Activated naive CD8-positive, alpha-beta T cell treated with anti-CD3 and anti-CD28 coated beads for 36 hours (primary cell): ENCODE measurements at regions not wholly inside any gene's neighbourhood (a gene's known extent, or its start where the extent isn't known, plus 50 kb on each side); places are given as distances from the start of the nearest gene placed in this dataset.
"Not testable (repeated sequence)": the region's sequence is repeated elsewhere in the genome, so short reads cannot be mapped to it uniquely, and the experiment has no call there.

Source experiments
- DNase-seq: peaks from one replicate; pipeline ENCODE4 v3.0.0; 2021
- H3K27ac Mint-ChIP-seq: one replicate; pipeline ENCODE4 v1.8.0; 2022; ENCODE audit warnings: mild to moderate bottlenecking, moderate library complexity, mixed read lengths
- H3K27me3 Mint-ChIP-seq: one replicate; pipeline ENCODE4 v1.8.0; 2022; ENCODE audit warnings: mild to moderate bottlenecking, mixed read lengths
- H3K36me3 Mint-ChIP-seq: one replicate; pipeline ENCODE4 v1.8.0; 2021; ENCODE audit warnings: mild to moderate bottlenecking, mixed read lengths
- H3K4me1 Mint-ChIP-seq: one replicate; pipeline ENCODE4 v1.8.0; 2021; ENCODE audit warnings: mixed read lengths
- H3K4me3 Mint-ChIP-seq: one replicate; pipeline ENCODE4 v1.8.0; 2022; ENCODE audit warnings: mild to moderate bottlenecking, moderate library complexity, mixed read lengths
- H3K9me3 Mint-ChIP-seq: one replicate; pipeline ENCODE4 v1.8.0; 2022; ENCODE audit warnings: mixed read lengths

DNA sequence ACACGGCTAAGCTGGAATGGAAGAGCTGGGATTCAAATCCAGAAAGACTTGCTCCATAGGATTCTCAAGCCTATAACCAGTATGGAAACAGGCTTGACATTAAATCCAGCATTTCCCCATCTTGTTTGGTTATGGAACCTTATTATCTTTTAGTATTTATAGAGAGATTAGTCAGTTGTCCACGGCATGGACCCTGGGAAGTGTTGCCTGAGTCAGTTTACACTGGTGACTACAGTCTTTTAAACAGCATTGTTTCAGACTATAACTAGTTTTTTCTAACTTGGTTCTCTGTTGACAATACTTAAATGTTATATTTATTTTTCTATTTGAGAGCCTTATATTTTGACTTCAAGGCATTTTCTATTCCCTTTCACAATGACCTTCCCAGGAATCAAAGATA, 106.7 kb downstream of the SYT15B start:
- not testable (repeated sequence) for H3K27me3 Mint-ChIP-seq, H3K4me1 Mint-ChIP-seq, H3K9me3 Mint-ChIP-seq, H3K4me3 Mint-ChIP-seq, DNase-seq, H3K27ac Mint-ChIP-seq, H3K36me3 Mint-ChIP-seq

DNA sequence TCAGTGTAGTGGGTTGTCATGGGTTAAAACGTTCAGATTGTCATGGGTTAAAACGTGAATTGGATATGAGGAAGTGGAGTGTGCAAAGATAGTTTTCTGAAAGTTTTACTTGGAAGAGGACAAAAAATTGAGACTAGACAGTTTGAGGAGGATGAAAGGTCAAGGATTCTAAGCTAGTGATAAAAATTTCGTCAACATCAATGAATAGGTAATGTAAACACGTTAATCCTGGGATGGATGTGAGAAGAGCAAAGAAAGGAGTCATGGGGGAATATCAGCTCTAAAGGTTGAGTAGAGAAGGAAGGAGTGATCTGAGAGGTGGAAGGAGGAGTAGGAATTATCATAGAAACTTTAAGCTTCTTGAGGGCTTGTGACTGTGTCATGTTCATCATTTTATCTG, 109.2 kb downstream of the SYT15B start:
- not testable (repeated sequence) for H3K27me3 Mint-ChIP-seq, DNase-seq, H3K36me3 Mint-ChIP-seq, H3K27ac Mint-ChIP-seq, H3K4me3 Mint-ChIP-seq, H3K9me3 Mint-ChIP-seq, H3K4me1 Mint-ChIP-seq

- H3K4me3 Mint-ChIP-seq, H3K9me3 Mint-ChIP-seq, H3K27ac Mint-ChIP-seq, H3K27me3 Mint-ChIP-seq, H3K36me3 Mint-ChIP-seq, DNase-seq, H3K4me1 Mint-ChIP-seq: not testable (repeated sequence)
Observed at GRCh38 chr10:47648594-47648993, 114.8 kb downstream of the SYT15B start.

DNA sequence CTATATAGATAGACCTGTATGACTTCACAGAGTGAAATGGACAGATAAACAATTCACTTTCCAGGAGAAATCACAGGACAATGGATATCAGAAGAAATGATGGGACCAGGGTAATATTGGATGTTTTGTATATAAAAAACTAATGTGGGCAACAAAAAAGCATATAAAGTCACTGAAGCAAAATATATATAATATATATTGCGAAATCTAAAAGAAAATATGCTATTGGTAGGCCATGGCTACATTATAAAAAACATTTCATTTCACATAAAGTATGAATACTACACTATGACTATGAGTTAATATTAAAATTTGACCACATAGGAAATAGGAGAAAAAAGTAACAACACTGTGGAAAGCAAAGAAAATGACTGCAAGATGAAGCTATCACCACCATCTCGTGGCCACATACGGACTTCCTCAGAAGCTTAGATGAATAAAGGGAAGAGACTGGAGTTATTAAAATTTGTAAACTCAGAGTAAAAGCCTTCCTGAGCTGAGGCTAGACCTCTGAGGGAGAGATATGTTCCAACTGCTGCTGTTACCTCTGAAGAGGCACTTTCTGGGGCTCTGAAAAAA, 115.8 kb downstream of the SYT15B start:
- H3K4me3 Mint-ChIP-seq, H3K27ac Mint-ChIP-seq, H3K4me1 Mint-ChIP-seq, H3K27me3 Mint-ChIP-seq, H3K36me3 Mint-ChIP-seq, DNase-seq, H3K9me3 Mint-ChIP-seq: not testable (repeated sequence)

DNA sequence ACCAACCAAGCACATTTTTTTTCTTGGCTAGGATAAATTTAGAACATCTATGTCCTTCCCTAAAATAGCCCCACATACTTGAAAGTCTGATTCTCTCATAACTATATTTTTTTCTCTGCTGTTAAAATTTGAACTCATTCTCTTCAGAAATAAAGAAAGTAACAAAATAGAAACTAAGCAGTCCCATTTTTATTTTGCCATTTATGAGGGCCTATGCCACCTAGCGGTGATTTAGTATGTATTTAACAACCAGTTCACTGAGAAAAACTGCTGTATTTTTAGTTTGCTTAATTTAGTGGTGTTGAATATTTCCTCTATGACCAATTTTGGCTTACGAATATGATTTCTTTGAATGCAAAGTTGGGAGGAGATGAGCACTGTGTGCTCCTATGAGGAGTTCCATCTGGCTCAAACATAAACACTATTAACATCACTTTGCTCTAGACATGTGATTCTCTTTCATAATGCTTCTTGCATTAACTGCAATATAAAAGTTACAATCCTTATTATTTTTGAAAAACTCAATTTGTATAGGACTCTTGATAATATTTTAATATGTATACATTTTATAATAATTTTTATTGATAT, 116.6 kb downstream of the SYT15B start:
- not testable (repeated sequence) for H3K4me1 Mint-ChIP-seq, H3K9me3 Mint-ChIP-seq, H3K27me3 Mint-ChIP-seq, H3K27ac Mint-ChIP-seq, H3K36me3 Mint-ChIP-seq, H3K4me3 Mint-ChIP-seq
- DNase-seq: peak; percentile 6

- H3K4me3 Mint-ChIP-seq, H3K9me3 Mint-ChIP-seq, DNase-seq, H3K36me3 Mint-ChIP-seq, H3K27me3 Mint-ChIP-seq, H3K4me1 Mint-ChIP-seq, H3K27ac Mint-ChIP-seq: not testable (repeated sequence)
Observed at GRCh38 chr10:47626975-47627374, 103.5 kb upstream of the AGAP9 start.

- H3K27ac Mint-ChIP-seq, H3K4me1 Mint-ChIP-seq, H3K4me3 Mint-ChIP-seq, DNase-seq, H3K36me3 Mint-ChIP-seq, H3K9me3 Mint-ChIP-seq: not testable (repeated sequence)
- H3K27me3 Mint-ChIP-seq: peaks cover 19% of the 10 kb centered on the region
Observed at GRCh38 chr10:47622719-47623118, 99.3 kb upstream of the AGAP9 start.

DNA sequence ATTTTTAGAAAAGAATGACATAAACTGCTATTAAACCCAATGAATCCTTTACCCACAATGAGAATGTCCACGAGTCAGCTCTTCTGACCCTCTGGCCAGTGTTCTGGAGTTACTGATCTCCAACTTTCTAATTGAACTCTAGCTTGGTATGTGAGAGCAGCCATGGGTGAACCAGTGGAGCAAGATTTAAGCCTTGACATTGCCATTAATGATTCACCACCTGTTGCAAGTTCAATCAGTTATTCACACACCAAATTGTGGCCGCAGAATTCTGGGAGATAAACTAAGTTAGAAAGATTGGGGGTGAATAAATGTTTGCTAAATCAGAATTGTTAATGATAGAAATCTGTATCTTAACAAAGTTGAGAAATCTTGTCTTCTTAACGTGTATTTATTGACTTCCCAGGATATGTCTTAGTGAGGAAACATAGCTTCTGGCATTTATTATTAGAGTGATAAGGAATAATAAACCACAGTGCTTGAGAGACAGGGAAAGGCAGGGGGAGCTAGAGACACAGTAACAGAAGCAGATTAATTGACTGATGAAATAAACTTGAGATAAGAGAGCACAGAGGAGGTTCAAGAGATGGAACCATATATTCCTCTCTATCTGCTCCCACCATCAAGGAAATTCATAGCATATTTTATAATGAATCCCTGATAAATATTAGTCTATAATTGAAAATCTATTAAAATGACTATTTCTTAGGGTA, 96.0 kb upstream of the AGAP9 start:
- not testable (repeated sequence) for H3K4me1 Mint-ChIP-seq, DNase-seq, H3K4me3 Mint-ChIP-seq, H3K27ac Mint-ChIP-seq, H3K9me3 Mint-ChIP-seq, H3K36me3 Mint-ChIP-seq
- H3K27me3 Mint-ChIP-seq: peaks cover 19% of the 10 kb centered on the region

DNA sequence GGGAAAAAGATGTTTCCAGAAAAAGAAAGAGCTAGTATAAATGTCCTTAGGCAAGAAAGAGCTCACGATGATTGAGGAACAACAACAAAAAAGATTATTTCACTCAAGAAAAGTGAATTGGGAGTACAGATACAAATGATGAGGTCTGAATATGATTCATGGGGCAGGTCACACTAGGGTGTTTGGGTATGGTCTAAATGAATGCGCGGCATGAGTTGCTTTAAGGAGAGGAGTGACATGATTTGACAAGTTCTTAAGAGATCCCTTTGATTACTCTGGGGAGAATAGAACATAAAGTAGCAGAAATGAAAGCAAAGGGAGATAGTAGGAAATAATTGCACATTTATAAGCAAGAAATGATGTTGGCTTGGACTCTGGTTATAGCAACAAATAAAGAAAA, 85.9 kb upstream of the AGAP9 start:
- DNase-seq, H3K27ac Mint-ChIP-seq, H3K36me3 Mint-ChIP-seq, H3K4me1 Mint-ChIP-seq, H3K4me3 Mint-ChIP-seq, H3K27me3 Mint-ChIP-seq, H3K9me3 Mint-ChIP-seq: not testable (repeated sequence)

DNA sequence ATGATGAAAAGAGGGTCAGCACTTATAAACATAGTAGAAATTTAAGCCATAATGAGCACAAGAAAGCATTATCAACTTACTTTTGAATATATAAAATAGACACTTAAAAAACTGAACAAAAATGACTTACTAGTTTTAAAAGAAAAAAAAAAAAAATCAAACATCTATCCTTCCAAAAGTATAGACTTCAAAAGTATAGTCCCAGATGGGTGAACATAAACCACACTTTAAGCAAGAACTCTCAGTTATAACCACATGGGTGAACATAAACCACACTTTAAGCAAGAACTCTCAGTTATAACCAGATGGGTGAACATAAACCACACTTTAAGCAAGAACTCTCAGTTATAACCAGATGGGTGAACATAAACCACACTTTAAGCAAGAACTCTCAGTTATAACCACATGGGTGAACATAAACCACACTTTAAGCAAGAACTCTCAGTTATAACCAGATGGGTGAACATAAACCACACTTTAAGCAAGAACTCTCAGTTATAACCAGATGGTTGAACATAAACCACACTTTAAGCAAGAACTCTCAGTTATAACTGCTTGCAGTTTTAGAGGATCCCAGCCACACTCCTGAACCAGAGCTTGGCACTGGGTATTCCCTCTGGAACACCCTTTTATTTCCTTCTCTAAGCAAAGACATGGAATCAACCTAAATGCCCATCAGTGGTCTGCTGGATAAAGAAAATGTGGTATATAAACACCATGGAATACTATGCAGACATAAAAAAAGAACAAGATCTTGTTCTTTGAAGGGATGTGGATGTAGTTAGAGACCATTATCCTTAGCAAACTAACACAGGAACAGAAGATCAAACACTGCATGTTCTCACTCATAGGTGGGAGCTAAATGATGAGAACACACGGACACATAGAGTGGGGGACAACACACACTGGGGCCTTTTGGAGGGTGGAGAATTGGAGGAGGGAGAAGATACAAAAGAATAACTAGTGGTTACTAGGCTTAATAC, 82.6 kb upstream of the AGAP9 start:
- not testable (repeated sequence) for H3K9me3 Mint-ChIP-seq, H3K27me3 Mint-ChIP-seq, H3K27ac Mint-ChIP-seq, H3K4me3 Mint-ChIP-seq, H3K4me1 Mint-ChIP-seq, H3K36me3 Mint-ChIP-seq, DNase-seq

DNA sequence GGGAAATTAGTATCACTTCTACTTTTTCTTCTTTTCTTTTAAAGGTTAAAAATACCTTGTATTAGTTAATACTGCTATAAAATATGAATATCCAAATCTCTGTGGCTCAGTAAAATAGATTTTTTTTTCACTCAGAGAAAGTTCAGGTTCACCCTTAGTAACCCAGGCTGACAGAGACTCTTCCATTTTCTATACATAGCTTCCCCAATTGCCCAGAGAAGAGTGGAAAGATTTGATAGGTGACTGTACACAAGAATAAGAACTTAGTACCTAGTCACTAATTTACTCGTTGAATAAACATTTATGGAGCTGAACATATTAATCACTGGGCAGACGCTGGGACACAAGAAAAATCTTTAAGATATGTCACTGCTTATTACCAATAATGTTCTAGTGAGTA, 77.2 kb upstream of the AGAP9 start:
- DNase-seq, H3K4me1 Mint-ChIP-seq, H3K4me3 Mint-ChIP-seq, H3K36me3 Mint-ChIP-seq, H3K27ac Mint-ChIP-seq, H3K27me3 Mint-ChIP-seq, H3K9me3 Mint-ChIP-seq: not testable (repeated sequence)

GRCh38 chr10:47600127-47600526, 76.7 kb upstream of the AGAP9 start:
- H3K4me3 Mint-ChIP-seq, H3K4me1 Mint-ChIP-seq, H3K27ac Mint-ChIP-seq, H3K9me3 Mint-ChIP-seq, H3K36me3 Mint-ChIP-seq, DNase-seq: not testable (repeated sequence)
- H3K27me3 Mint-ChIP-seq: peaks cover 10% of the 10 kb centered on the region

DNA sequence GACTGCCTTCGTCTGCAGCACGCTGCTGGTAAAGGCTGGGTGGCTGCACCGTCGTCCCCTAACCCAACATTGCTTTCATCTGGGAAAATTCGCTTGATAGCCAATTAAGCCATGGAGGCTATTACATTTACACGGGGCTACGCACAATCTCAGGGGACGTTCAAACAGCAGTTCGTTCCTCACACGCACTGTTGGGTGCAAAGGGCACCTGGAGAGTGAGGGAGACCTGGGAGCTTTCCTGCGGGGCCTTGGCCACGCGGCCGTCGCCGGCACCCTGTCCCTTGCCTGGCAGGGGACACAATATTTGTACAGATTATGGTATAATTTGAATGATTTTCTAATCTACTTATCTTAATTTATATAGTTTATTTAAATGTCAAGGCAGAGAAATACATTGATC, 76.2 kb upstream of the AGAP9 start:
- not testable (repeated sequence) for H3K27ac Mint-ChIP-seq, H3K36me3 Mint-ChIP-seq, DNase-seq, H3K4me3 Mint-ChIP-seq, H3K4me1 Mint-ChIP-seq, H3K9me3 Mint-ChIP-seq
- peaks cover 15% of the 10 kb centered on the region for H3K27me3 Mint-ChIP-seq

DNA sequence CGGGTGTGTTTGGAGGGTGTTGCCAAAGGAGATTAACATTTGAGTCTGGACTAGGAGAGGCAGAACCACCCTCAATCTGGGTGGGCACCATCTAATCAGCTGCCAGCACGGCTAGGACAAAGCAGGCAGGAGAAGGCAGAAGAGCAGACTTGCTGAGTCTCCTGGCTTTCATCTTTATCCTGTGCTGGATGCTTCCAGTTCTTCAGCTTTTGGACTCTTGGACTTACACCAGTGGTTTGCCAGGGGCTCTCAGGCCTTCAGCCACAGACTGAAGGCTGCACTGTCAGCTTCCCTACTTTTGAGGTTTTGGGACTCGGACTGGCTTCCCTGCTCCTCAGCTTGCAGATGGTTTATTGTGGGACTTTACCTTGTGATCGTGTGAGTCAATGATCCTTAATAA, 70.4 kb upstream of the AGAP9 start:
- H3K27me3 Mint-ChIP-seq: peaks cover 23% of the 10 kb centered on the region
- not testable (repeated sequence) for H3K36me3 Mint-ChIP-seq, H3K4me3 Mint-ChIP-seq

DNA sequence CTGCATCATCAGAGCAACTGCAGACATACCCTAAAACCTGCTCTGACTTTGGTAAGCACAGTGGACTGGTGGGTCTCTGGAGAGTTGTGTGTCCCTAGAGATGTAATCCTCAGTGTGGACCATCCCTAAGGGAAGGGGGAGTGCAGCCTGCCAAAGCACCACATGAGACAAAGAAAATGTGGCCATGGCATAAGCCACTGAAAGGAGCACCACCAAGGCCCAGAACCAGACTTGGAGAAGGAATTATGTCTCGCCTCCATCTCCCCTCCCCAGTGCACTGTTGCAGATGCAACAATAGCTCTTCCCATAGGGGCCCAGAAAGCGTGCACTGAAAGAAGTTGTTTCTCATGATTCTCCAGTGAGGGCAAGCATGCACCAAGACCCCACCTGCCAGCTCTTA, 69.7 kb upstream of the AGAP9 start:
- not testable (repeated sequence) for H3K4me3 Mint-ChIP-seq, H3K36me3 Mint-ChIP-seq, H3K9me3 Mint-ChIP-seq, DNase-seq, H3K4me1 Mint-ChIP-seq, H3K27ac Mint-ChIP-seq
- H3K27me3 Mint-ChIP-seq: peaks cover 23% of the 10 kb centered on the region

More for the DNA sequence above, 70.4 kb upstream of the AGAP9 start:
- H3K9me3 Mint-ChIP-seq, H3K4me1 Mint-ChIP-seq, DNase-seq, H3K27ac Mint-ChIP-seq: not testable (repeated sequence)
